Panc1 (cell line): ENCODE measurements at regions not wholly inside any gene's neighbourhood (a gene's known extent, or its start where the extent isn't known, plus 50 kb on each side); places are given as distances from the start of the nearest gene placed in this dataset.

ENCODE experiments used
- POLR2AphosphoS5 ChIP-seq: IDR thresholded peaks from 2 replicates; pipeline ENCODE4 v1.6.1; 2012; ENCODE audit warnings: mild to moderate bottlenecking, low read depth, low read length, moderate library complexity
- SIN3A ChIP-seq: IDR thresholded peaks from 2 replicates; pipeline ENCODE4 v1.6.1; 2012; ENCODE audit warnings: low read depth, mild to moderate bottlenecking, low read length, moderate library complexity, borderline replicate concordance; ENCODE audit not compliant: insufficient read depth
- TCF7L2 ChIP-seq: IDR thresholded peaks from 2 replicates; pipeline ENCODE4 v1.6.1; 2011; ENCODE audit warnings: mild to moderate bottlenecking, low read depth, low read length, inconsistent platforms
- TF ChIP-seq, protein P1 (sequence below): fragments of 450-650 bp; IDR thresholded peaks from 2 replicates; pipeline ENCODE4 v1.5.1; 2017; ENCODE audit warnings: mild to moderate bottlenecking

DNA sequence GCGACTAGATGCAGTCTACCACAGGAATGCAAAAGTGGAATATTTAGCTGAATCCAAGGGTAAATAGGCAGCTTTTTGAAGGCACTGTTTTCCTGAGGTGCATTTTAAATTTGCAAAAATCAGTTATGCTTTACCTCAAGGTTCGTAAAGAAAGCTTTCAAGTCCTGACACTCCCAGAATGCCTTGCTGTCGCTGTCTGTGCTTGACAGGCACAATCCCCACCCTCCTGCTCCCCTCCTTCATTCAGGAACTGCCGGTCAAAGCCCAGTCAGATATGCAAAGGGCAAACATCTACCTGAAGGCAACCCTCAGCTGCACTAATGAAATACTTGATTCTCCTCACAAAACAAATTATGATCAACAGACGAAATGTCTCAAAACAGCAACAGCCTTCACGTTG, 97.4 kb upstream of the DDX18 start:
- TF ChIP-seq, protein P1, sequence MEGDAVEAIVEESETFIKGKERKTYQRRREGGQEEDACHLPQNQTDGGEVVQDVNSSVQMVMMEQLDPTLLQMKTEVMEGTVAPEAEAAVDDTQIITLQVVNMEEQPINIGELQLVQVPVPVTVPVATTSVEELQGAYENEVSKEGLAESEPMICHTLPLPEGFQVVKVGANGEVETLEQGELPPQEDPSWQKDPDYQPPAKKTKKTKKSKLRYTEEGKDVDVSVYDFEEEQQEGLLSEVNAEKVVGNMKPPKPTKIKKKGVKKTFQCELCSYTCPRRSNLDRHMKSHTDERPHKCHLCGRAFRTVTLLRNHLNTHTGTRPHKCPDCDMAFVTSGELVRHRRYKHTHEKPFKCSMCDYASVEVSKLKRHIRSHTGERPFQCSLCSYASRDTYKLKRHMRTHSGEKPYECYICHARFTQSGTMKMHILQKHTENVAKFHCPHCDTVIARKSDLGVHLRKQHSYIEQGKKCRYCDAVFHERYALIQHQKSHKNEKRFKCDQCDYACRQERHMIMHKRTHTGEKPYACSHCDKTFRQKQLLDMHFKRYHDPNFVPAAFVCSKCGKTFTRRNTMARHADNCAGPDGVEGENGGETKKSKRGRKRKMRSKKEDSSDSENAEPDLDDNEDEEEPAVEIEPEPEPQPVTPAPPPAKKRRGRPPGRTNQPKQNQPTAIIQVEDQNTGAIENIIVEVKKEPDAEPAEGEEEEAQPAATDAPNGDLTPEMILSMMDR = no peak
- TF ChIP-seq TCF7L2 (no peak), POLR2AphosphoS5 (no peak), SIN3A (no peak)
